ENCODE measurements at regions not wholly inside any gene's neighbourhood (a gene's known extent, or its start where the extent isn't known, plus 50 kb on each side); places are given as distances from the start of the nearest gene placed in this dataset.

- TF ChIP-seq CTCF (conservative IDR thresholded peaks at IDR 0.05; ENCODE audit: low read depth, low read length), result no peak
- TF ChIP-seq EZH2 (IDR thresholded peaks at IDR 0.05; ENCODE audit: borderline replicate concordance, low read depth, low read length, poor library complexity, severe bottlenecking), result no peak
These were observed 808.8 kb downstream of the GALC start for GRCh38 chr14:87184180-87184579.
